Testis (tissue), 2 donors: ENCODE measurements at regions not wholly inside any gene's neighbourhood (a gene's known extent, or its start where the extent isn't known, plus 50 kb on each side); places are given as distances from the start of the nearest gene placed in this dataset.

Source experiments
- CTCF ChIP-seq, 3 experiments: fragments of 450-650 bp in 2 of 3; fragments of 200-600 bp in 1 of 3; sonication (generic) in 1 of 3; IDR thresholded peaks; one replicate each; pipeline ENCODE4 v1.5.1; 2016 to 2019; ENCODE audit warnings: antibody characterized with exemption in 3 of 3, mild to moderate bottlenecking in 2 of 3, moderate library complexity in 1 of 3
- POLR2A ChIP-seq: fragments of 450-650 bp; IDR thresholded peaks from one replicate; pipeline ENCODE4 v1.6.1; 2017; ENCODE audit warnings: antibody characterized with exemption, mild to moderate bottlenecking, moderate library complexity

DNA sequence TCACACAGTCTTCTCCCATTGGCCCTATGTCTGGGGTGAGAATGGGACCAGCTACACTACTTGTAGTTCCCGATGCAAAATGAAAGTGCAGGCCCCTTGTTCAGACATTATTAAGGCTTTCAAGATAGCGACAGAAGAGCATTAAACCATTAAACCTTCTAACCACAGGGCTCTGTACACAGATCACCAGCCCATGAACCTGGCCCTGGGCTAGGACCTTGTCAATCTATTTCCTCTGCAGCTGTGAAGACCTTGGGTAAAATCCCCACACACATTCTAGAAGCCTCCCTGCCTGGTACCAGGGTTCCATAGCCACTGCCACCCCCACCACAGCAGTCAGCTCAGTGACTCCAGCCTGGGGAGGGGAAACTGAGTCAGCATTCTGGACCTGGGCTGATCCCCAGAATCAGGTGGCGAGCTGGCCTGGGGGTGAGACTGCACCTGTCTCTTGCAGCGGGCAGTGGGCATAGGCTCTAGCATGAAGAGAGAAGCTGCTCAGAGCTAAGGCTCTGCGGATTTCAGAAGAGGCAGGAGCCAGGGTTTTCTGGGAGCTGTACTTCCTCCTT lies 119.7 kb upstream of the LHX1 start:
- no peak for TF ChIP-seq CTCF (IDR thresholded peaks at IDR 0.05)
- TF ChIP-seq POLR2A = no peak
